ENCODE measurements at regions not wholly inside any gene's neighbourhood (a gene's known extent, or its start where the extent isn't known, plus 50 kb on each side); places are given as distances from the start of the nearest gene placed in this dataset.

DNA sequence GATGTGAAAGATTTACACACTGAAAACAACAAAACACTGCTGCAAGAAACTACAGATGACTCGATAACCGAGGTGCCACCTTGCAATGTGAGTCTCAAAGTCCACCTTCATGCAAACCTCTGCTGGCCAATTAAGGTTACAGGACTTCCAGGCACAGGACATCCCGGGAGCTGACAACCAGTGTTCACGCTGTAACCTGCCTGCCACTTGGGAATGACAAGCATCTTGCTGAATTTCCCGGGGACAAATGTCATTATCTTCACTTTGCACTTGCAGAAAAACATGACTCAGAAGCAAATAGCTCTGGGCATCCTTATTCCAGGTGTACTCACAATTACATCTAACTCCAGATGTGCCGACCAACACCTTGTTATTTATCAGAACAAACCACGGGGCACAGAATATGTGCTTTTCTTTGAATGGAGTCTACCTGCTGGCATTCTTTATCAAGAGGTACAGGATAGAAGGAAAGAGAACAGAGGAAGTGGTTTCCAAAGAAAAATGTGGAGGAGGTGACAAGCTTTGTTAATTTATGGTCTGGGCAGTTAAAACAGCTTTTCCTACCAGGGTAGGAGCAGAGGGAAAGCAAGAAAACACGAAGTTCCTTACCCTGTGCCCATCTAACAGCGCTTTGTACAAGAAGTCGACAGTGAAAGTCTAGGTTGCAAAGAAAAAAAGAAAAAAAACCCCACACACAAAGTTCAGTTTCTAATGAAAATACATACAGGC is 72.3 kb downstream of the SHANK2 start:
- TF ChIP-seq, protein P1, sequence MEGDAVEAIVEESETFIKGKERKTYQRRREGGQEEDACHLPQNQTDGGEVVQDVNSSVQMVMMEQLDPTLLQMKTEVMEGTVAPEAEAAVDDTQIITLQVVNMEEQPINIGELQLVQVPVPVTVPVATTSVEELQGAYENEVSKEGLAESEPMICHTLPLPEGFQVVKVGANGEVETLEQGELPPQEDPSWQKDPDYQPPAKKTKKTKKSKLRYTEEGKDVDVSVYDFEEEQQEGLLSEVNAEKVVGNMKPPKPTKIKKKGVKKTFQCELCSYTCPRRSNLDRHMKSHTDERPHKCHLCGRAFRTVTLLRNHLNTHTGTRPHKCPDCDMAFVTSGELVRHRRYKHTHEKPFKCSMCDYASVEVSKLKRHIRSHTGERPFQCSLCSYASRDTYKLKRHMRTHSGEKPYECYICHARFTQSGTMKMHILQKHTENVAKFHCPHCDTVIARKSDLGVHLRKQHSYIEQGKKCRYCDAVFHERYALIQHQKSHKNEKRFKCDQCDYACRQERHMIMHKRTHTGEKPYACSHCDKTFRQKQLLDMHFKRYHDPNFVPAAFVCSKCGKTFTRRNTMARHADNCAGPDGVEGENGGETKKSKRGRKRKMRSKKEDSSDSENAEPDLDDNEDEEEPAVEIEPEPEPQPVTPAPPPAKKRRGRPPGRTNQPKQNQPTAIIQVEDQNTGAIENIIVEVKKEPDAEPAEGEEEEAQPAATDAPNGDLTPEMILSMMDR (conservative IDR thresholded peaks at IDR 0.05; ENCODE audit: low read depth in 2 of 2): no peak
- TF ChIP-seq EZH2 (IDR thresholded peaks at IDR 0.05; ENCODE audit: low read depth, unreplicated experiment): no peak
